GM18861 (cell line): ENCODE measurements at regions not wholly inside any gene's neighbourhood (a gene's known extent, or its start where the extent isn't known, plus 50 kb on each side); places are given as distances from the start of the nearest gene placed in this dataset.
"Not testable (repeated sequence)": the region's sequence is repeated elsewhere in the genome, so short reads cannot be mapped to it uniquely, and the experiment has no call there.

ENCODE experiments used
- ATAC-seq: cut with Tn5 transposase; IDR thresholded peaks from one replicate; pipeline ENCODE4 v1.9.1; 2021; ENCODE audit not compliant: unreplicated experiment

DNA sequence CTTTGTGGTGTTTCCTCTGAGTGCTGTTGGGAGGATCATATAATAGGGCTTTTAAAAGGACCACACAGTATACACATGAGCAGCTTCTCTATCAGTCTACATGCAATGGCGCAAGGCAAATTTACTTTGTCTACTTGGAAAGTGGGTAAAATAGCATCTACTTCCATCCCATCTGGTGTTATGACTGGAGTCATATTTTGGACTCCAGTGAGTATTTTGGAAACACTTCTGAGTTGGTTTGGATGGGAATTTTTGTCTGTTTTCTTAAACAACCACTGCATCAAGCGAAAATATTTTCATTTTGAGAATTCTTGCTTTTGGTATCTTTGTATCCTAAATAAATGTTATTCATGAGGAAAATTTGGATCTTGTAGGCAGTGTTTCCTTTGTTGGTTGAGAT, 220.8 kb downstream of the NMUR2 start:
- no peak for ATAC-seq

DNA sequence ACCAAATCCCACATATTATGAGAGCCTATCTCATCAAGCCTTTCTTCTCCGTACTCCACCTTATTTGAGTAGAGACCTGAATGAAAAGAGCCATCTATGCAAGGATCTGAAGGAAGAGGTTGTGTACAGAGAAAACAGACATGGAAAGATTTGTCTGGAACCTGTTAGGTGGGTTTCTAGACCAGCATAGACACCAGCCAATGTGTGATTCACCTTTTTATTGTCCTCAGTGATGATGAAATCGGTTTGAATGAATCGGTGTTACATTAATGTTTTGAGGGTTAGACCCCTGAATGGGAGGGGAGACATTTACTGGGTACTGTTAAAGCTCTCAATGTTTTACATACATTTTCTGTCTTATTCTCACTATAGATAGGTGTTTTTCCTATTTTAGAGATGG, 223.6 kb downstream of the NMUR2 start:
- ATAC-seq: no peak

DNA sequence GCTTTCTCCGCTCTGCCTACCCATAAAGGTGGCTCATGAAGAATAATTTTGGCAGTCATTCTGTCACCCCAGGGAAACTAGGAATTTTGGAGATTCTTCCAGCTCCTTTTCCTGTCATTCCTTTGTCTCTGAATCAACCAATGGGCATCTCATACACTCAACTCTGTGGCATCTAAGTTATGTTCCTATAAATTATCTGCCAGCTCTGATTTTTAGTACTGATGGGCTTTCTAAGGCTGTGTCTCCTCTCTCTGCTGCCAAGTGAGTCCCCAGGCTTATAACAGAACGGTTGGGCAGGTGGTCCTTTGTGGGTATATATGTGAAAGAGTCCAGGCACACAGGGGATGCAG, 226.8 kb downstream of the NMUR2 start:
- no peak for ATAC-seq

DNA sequence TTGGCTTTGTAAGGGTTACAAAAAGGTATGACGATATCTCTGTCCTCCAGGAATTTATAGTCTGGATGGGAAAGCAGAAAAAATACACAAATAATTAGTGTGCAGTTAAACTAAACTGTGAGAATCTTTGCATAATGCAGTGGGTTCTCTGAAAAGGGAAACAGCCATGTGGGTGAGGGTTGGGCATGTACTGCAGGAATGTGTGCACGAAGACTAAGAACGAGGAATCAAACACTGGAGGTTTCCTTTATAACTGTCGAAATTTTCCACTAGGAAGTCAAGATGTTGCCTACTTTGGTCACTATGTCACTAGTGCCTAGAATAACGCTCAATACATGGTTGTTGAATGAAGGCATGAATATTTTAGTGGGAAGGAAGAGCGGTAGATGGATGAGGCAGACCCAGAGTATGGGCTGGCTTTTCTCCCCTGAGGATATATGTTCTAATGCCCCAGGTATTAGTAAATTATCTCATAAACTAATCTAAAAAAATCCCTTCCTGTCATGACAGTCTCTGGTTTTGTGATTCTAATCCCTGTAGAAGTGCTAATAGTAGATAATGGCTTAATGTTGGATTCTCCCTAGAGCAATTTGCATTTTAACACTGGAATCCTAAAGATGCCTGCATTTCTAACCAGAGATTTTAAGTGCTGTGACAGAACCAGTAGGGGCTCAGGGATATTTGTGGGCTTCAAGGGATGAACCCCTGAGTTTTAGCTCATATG, 227.3 kb downstream of the NMUR2 start:
- no peak for ATAC-seq

DNA sequence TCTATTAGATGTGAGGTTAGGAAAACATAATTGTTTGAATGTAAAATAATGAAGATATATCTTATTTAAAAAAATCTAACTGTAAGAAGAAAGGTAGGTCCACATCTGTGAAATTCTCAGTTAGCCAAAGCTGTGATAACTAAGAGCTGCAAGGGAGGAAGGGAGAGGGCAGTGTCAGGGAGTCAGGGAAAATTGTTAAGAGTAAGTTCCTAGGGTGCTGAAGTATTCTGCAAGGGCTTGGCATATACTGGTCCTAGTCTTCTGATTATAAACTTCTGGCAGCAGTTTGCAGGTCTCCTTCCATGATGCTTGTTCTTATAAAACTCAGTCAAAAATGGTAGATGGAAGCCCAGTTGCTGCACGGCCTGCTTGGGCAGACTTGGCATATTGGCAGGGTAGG, 233.2 kb downstream of the NMUR2 start:
- no peak for ATAC-seq

DNA sequence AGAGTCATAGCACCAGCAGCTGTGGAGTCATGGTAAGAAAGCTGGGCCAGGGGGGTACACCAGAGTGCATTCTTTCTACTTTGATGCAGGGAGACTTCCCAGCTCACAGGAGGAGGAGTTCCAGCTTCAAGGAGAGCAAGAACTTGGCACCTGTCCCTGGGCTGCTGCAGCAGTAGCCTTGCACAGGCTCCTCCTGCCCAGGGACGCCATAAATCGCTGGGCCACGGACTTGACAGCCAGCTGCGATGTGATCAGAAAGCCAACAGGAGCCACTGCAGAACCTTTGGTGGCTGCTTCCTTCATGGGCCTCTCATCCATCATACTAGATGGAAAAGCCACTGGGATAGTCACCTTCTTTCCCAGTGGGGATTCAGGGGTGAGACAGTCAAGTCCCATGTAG, 234.7 kb downstream of the NMUR2 start:
- no peak for ATAC-seq

DNA sequence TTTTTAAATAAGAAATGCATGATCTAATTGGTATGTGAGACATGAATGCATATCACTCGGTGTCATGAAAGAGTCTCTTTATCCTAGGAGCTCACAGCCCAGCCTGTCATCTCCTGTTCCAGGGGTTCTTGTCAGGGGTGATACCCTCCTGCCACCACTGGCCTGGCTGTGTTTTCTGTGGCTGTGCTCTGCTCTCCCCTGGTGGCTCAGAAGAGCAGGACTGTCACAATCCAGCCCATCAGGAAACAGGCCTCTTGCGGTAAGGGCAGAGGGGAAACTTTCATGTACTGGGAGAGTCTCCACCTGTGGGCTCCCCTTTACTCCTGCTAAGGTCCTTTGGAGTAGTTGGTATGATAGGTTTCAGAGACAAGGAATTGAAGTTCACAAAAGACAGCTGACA, 240.2 kb upstream of the GLRA1 start:
- ATAC-seq: no peak

DNA sequence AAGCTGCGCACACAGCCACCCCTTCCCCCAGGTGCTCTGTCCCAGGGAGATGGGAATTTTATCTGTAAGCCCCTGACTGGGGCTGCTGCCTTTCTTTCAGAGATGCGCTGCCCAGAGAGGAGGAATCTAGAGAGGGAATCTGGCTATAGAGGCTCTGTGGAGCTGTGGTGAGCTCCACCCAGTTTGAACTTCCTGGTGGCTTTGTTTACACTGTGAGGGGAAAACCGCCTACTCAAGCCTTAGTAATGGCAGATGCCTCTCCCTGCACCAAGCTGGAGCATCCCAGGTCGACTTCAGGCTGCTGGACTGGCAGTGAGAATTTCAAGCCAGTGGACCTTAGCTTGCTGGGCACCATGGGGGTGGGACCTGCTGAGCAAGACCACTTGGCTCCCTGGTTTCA, 235.2 kb upstream of the GLRA1 start:
- ATAC-seq: not testable (repeated sequence)

DNA sequence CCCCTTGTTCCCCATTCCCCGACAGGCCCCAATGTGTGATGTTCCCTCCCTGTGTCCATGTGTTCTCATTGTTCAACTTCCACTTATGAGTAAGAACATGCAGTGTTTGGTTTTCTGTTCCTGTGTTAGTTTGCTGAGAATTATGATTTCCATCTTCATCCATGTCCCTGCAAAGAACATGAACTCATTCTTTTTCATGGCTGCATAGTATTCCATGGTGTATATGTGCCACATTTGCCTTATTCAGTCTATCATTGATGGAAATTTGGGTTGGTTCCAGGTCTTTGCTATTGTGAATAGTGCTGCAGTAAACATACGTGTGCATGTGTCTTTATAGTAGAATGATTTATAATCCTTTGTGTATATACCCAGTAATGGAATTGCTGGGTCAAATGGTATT, 229.8 kb upstream of the GLRA1 start:
- ATAC-seq: not testable (repeated sequence)

DNA sequence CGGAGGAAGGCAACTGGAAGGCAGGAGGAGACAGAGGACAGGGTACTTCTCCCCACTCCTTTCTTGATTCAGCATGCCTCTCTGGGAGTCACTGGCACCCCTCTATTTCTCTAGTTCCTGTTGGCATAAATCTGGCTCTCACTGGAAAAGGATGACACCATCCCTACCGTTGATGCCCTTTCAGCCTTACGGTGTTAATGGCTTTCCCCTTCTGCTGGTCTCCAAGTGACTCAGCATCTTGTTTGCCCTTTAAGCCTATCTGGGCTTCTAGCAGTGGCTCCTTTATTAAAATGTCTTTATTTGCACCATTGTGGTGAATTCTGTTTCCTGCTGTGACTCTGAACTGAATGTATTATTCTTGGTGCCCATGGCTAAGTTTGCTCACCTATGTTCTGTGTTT, 227.3 kb upstream of the GLRA1 start:
- no peak for ATAC-seq

DNA sequence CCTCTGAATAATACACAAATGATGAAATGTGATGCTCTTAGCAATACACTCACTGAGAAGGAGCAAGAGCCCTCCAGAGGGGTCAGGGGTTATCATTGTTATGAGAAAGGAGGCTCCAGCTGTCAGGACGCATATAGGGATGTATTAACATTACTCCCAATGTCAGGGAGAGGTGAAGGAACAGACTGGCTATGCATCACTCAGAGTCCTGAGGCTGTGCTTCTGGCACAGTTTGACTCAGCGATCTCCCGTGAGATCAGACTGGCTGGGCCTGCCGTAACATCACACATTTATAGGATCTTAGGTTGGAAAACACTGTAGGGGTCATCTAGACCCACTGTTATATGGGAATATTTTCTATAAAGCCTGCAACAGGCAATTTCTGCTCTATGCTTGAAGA, 226.5 kb upstream of the GLRA1 start:
- no peak for ATAC-seq

DNA sequence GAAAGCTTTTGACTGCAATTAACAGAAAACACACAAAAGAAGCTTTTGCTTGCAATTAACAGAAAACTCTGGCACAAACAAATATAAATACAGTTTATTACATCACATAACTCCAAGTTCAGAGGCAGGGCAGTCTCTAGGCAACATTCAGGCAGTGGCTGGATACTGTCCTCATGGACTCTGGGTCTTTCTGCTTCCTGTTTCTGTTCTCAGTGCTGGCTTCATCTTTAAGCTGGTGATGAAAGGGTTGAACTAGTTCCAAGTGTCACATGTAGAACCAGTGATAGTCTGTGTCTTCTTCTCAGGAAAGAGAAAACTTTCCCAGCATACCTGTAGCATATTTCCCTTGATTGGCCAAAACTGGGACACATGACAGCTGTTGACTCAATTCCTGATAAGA, 222.6 kb upstream of the GLRA1 start:
- ATAC-seq: no peak

DNA sequence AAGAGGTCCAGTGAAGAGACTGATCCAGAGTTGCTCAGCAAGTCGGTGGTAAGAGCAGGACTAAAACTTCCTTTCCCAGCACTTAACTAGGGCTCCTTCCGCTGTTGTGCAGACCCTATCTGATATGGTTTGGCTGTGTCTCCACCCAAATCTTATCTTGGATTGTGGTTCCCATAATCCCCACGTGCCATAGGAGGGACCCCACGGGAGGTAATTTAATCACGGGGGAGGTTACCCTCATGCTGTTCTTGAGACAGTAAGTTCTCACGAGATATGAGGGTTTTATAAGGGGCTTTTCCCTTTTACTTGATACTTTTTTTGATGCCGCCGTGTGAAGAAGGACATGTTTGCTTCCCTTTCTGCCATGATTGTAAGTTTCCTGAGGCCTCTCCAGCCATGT, 221.9 kb upstream of the GLRA1 start:
- no peak for ATAC-seq

DNA sequence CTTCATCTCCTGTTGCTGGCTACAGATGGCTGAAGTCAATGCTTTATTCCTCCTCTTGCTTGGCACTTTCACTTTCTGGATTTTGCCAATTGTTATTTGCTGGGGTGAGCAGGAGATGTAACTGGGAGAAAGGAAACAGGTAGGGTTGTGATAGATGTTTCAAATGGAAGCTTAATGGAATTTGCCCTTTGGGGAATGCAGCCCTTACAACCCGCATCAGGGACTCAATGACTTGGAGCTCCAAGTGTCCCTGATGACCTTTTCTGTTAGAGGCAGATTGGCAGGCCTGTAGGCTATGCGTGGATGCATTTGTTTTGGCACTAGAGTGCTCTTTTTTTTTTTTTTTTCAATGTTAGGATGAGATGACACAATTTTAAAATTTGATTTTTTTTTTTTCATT, 219.9 kb upstream of the GLRA1 start:
- ATAC-seq: no peak

DNA sequence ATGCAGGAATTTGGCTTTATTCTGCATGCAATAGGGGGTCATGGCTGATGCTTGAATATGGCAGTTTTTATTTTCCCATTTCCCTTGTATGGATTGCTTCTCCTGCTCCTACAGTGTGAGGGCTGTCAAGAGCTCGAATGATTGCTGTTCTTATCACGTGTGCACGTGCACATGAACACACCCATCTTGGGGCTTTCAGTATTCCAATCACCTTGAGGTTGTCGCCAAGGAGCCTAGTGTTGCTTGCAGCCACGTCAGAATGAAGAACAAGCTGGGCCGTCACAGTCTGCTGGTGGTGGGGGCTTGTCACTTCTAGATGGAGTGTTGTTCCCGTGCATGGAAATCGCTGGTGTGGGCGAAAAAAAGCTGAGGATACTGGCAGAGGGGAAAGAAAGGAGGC, 219.4 kb upstream of the GLRA1 start:
- ATAC-seq: no peak

DNA sequence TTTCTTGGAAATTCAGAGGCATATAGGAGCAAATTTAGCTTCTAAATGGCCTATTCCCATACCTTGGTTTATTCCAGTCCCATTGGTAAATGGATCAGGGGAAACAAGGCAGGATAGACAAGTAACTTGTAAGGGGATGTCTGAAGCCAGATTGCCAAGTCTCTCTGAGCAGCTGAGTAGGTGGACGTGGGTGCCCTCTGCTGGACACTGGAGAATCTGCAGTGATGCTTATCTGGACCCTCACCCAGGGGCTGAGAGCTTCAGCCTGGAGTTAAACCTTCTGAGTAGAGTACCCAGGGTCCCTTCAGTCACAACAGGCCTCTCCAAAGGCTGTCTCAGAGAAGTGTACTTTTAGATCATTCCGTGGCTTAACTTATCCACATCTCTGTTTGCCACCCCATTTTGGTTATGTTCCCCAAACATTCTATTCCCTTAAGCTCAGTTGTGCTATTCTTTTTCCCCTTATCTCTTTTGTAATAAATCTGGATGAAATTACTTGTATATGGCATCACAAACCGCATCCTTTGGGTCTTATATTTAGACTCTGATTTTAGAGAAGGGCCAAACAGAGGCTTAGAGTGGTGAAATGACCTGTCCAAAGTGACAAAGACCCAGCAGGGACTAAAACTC, 218.3 kb upstream of the GLRA1 start:
- ATAC-seq: peak; percentile 86

DNA sequence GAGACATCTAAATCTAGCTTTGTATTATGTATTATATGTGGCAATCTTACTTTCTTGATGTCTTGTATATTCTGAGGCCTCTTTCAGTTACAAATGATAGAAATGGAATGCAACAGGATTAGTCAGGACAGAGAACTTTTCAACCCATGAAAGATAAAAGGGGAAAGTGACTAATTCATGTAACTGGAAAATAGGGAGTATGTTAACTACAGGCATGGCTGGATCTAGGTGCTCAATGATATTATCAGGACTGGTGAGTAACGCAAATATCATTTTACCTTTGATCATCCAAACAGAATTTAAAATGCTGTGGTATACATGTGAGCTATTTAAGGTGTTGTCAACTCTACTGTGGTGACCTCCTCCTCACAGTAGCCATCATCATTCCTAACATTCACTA, 215.7 kb upstream of the GLRA1 start:
- ATAC-seq: no peak

DNA sequence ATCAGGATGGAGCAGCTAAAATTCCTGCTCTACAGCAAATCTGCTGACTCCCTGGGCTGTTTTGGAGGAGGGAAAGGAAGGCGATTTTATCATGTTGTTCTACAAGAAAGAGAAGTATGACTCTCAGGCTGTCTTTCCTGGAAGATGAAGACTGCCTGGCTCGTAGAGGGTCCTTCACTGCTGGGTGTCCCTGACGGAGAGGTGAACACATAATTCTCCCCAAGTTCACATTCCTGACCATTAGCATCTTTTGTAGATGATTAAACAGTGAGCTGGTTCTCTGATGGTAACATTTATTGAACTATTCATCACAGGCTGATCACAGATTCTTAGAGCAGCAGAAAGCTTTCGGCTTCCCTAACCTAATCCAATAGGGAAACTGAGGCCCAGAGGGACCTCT, 212.4 kb upstream of the GLRA1 start:
- ATAC-seq: no peak

DNA sequence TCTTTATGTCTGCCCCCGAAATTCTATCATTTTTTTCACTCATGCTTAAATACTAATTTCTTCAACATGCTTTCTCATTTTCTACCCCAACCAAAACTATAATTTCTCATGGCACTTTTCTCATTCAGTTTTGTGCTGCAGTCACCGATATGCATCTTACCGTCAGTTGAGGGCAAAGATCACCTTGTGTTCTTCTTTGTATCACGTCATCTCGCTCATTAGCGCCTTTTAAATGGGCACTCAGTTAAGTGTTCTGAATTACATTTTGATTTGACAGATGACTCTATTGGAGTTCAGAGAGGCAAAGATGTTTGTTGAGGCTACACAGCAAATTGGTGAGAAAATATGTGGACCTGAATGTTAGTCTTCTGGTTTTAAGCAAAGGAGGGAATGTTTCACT, 211.7 kb upstream of the GLRA1 start:
- no peak for ATAC-seq

DNA sequence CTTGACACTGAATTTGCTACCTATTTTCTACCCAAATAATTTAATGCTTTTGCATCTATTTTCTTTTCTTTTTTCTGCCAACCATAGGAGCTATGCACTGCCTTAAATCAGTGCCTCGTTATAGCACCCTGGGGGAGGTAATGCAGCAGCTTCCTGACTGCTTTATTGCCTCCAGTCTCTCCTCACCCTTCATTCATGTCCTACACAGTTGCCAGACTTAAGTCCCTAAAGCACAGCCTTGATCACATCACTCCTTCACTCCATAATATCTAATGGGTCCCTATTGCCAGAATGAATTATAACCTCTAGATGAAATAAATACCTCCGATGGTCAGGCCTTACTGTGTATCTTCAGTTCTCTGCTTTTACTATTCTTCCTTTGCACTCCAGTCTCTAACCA, 211.2 kb upstream of the GLRA1 start:
- ATAC-seq: no peak

DNA sequence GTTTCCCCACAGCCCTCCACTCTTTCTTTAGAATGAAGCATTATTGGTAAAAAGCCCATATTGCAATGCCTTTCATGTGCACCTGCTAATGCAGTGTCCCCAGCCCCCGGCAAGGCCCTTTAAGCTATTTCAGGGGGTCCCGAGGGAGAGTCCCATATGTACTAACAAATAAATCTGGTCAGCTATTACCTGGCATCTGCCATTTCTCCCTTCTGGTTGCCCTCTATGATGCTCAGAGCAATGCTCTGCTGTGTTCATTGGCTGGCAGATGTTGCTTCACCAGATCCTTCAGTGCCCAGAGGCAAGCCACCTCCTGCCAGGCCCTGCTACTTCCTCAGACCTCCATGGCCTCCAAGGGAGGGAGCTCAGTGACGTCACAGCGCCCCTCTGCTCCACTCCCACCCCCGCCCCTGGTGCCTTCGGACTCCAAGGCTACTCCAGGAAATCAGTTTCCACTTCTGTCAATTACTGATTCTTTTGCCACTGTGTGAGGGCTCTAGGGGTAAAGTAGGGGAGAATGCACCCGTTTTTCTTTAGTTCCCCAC, 201.1 kb upstream of the GLRA1 start:
- ATAC-seq: no peak

DNA sequence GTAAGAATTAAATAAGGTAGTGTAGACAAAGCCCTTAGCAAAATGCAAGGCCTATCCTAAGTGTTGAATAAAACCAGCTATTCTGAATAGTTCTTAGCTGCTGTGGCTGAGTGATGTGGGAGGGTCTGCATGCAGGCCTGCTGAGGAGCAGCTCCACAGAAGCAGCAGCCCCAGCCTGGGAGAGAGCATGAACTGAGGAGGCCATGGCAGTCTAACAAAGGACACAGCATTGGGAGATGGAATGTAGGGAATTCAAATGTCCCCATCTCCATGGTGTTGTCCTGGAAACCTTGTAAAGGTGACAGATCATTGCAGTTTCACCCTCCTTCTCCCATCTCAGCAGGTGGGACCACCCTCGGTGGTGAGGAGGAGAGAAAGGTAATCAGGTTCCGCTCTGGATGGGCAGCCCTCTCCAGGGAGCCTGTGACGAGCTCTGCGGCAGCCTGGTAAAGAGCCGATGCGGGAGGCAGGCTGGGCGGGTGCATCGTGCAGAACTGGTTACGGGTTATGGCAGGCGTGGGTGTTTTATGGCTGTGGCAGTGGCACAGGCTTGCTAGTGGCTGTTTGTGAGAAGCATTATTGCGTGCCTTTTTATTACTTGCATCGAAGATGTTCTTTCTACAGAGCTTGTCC, 199.9 kb upstream of the GLRA1 start:
- no peak for ATAC-seq
